Endodermal cell (in vitro differentiated cells): ENCODE measurements at regions not wholly inside any gene's neighbourhood (a gene's known extent, or its start where the extent isn't known, plus 50 kb on each side); places are given as distances from the start of the nearest gene placed in this dataset.

Experiments used
- DNase-seq: peaks from one replicate; pipeline ENCODE4 v3.0.0-alpha.2; 2017
- H3K27ac ChIP-seq: 2 replicates; pipeline ENCODE4 v1.5.1; 2013; ENCODE audit warnings: mild to moderate bottlenecking, low read depth, low read length, moderate library complexity
- H3K27me3 ChIP-seq: 2 replicates; pipeline ENCODE4 v1.6.1; 2013; ENCODE audit warnings: mild to moderate bottlenecking, low read length, moderate library complexity; ENCODE audit not compliant: insufficient read depth, control insufficient read depth, poor library complexity, severe bottlenecking
- H3K36me3 ChIP-seq: 2 replicates; pipeline ENCODE4 v1.7.0; 2013; ENCODE audit warnings: mild to moderate bottlenecking, low read length, moderate library complexity; ENCODE audit not compliant: control insufficient read depth, insufficient read depth
- H3K4me1 ChIP-seq: one replicate; pipeline ENCODE4 v1.7.0; 2013; ENCODE audit warnings: low read length; ENCODE audit not compliant: control insufficient read depth, insufficient read depth
- H3K4me3 ChIP-seq: 2 replicates; pipeline ENCODE4 v1.5.1; 2013; ENCODE audit warnings: mild to moderate bottlenecking, low read length, moderate library complexity
- H3K9ac ChIP-seq: 2 replicates; pipeline ENCODE4 v1.6.1; 2013; ENCODE audit warnings: mild to moderate bottlenecking, low read length, moderate library complexity; ENCODE audit not compliant: poor library complexity, severe bottlenecking; ENCODE audit errors: extremely low read depth
- H3K9me3 ChIP-seq: 2 replicates; pipeline ENCODE4 v1.6.1; 2013; ENCODE audit warnings: mild to moderate bottlenecking, low read length, moderate library complexity; ENCODE audit not compliant: control insufficient read depth
- H3K27ac Mint-ChIP-seq: 2 replicates; pipeline ENCODE4 v1.8.0; 2020; ENCODE audit warnings: mixed read lengths
- H3K27me3 Mint-ChIP-seq: 2 replicates; pipeline ENCODE4 v1.8.0; 2021; ENCODE audit warnings: mild to moderate bottlenecking, mixed read lengths; ENCODE audit not compliant: insufficient read depth
- H3K36me3 Mint-ChIP-seq: 2 replicates; pipeline ENCODE4 v1.8.0; 2020; ENCODE audit warnings: low read depth, mixed read lengths
- H3K4me1 Mint-ChIP-seq: 2 replicates; pipeline ENCODE4 v1.8.0; 2020; ENCODE audit warnings: mixed read lengths
- H3K4me3 Mint-ChIP-seq: 2 replicates; pipeline ENCODE4 v1.8.0; 2020; ENCODE audit warnings: mild to moderate bottlenecking, moderate library complexity, mixed read lengths
- H3K9me3 Mint-ChIP-seq: 2 replicates; pipeline ENCODE4 v1.8.0; 2020; ENCODE audit warnings: mild to moderate bottlenecking, mixed read lengths
- WGBS, 2 experiments: methylation state at CpG; one replicate each; pipeline versions ENCODE4 v1.1.5 to v1.1.7; 2013; ENCODE audit warnings: missing lambda C conversion rate in 2 of 2, mixed read lengths in 1 of 2; ENCODE audit not compliant: insufficient coverage in 1 of 2, insufficient read length in 1 of 2; 5-methylcytosine and 5-hydroxymethylcytosine counted together
- TF ChIP-seq, protein P1 (sequence below): fragments of 200-600 bp; sonication (generic); conservative IDR thresholded peaks from 2 replicates; pipeline ENCODE4 v1.5.0; 2021; ENCODE audit warnings: antibody characterized with exemption, mild to moderate bottlenecking

DNA sequence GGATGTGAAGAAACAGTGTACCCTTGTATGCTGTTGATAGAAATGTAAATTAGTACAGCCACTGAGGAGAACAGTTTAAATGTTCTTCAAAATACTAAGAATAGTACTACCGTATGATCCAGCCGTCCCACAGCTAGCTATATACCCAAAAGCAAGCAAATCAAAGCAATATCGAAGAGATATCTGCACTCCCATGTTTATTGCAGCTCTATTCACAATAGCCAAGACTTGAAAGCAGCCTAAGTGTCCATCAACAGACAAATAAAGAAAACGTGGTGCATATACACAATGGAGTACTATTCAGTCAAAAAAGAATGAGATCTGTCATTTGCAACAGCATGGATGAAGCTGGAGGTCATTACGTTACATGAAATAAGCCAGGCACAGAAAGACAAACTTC is 88.5 kb upstream of the SLC38A4 start:
- TF ChIP-seq, protein P1, sequence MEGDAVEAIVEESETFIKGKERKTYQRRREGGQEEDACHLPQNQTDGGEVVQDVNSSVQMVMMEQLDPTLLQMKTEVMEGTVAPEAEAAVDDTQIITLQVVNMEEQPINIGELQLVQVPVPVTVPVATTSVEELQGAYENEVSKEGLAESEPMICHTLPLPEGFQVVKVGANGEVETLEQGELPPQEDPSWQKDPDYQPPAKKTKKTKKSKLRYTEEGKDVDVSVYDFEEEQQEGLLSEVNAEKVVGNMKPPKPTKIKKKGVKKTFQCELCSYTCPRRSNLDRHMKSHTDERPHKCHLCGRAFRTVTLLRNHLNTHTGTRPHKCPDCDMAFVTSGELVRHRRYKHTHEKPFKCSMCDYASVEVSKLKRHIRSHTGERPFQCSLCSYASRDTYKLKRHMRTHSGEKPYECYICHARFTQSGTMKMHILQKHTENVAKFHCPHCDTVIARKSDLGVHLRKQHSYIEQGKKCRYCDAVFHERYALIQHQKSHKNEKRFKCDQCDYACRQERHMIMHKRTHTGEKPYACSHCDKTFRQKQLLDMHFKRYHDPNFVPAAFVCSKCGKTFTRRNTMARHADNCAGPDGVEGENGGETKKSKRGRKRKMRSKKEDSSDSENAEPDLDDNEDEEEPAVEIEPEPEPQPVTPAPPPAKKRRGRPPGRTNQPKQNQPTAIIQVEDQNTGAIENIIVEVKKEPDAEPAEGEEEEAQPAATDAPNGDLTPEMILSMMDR = no peak
- no peaks in the 10 kb centered on the region for H3K4me1 ChIP-seq
- H3K4me1 Mint-ChIP-seq = no peaks in the 10 kb centered on the region
- H3K27ac ChIP-seq = no peak overlapping the region
- H3K4me3 Mint-ChIP-seq = no peak overlapping the region
- no peak overlapping the region for H3K9ac ChIP-seq
- no peaks in the 10 kb centered on the region for H3K9me3 ChIP-seq
- no peaks in the 10 kb centered on the region for H3K27me3 Mint-ChIP-seq
- no peak overlapping the region for H3K4me3 ChIP-seq
- DNase-seq = no peak
- no peaks in the 10 kb centered on the region for H3K36me3 ChIP-seq
- WGBS, 2 experiments = 78 to 88% methylated on average over 3 to 5 of the region's 5 CpGs
- H3K9me3 Mint-ChIP-seq = peaks cover 3% of the 10 kb centered on the region
- H3K36me3 Mint-ChIP-seq = no peaks in the 10 kb centered on the region
- no peaks in the 10 kb centered on the region for H3K27me3 ChIP-seq
- H3K27ac Mint-ChIP-seq = no peak overlapping the region

DNA sequence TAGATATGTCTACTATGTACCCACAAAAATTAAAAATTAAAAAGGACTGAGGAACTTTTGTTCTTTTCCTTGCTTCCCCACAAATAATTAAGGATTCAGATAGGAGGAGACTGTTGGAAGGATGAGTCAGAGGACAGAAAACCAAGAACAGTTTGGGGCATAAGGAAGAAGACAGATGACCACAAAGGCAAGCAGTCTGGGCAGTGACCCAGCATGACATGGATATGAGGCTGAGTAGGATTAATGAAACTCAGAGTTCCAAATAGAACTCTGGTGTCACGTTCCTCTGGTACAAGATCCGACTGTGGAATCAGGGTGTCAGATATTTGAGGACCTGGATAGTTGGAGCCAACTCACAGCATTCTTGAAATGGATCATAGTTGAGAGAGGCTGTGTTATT is 89.3 kb upstream of the SLC38A4 start:
- Histone ChIP-seq H3K4me1 (no peaks in the 10 kb centered on the region), H3K27me3 (no peaks in the 10 kb centered on the region), H3K9me3 (no peaks in the 10 kb centered on the region), H3K27ac (no peak overlapping the region), H3K9ac (no peak overlapping the region), H3K4me3 (no peak overlapping the region), H3K36me3 (no peaks in the 10 kb centered on the region)
- H3K4me3 Mint-ChIP-seq = no peak overlapping the region
- no peak for DNase-seq
- WGBS, 2 experiments = 63 to 82% methylated on average over 1 to 2 of the region's 2 CpGs
- H3K9me3 Mint-ChIP-seq = peaks cover 3% of the 10 kb centered on the region
- no peaks in the 10 kb centered on the region for H3K4me1 Mint-ChIP-seq
- H3K27ac Mint-ChIP-seq = no peak overlapping the region
- no peaks in the 10 kb centered on the region for H3K36me3 Mint-ChIP-seq
- H3K27me3 Mint-ChIP-seq = no peaks in the 10 kb centered on the region
- TF ChIP-seq, protein P1 = no peak

DNA sequence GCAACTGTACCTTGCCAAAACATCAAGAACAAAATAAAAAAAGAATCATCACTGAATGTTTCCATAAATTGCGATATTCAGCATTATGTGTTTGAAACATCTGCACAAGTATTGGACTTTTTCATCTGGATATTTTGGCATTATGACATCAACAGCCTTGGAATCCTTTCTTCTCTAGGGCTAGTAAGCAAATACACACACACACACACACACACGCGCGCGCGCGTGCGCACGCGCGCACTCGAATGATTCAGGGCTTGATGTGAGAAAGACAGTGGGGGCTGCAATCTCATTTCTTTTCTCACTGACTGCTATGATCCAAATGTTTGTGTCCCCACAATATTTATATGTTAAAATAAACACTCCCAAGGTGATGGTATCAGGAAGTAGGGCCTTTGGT is 90.0 kb upstream of the SLC38A4 start:
- Histone ChIP-seq H3K4me3 (no peak overlapping the region), H3K9me3 (no peaks in the 10 kb centered on the region), H3K9ac (no peak overlapping the region), H3K27me3 (no peaks in the 10 kb centered on the region), H3K27ac (no peak overlapping the region), H3K4me1 (no peaks in the 10 kb centered on the region), H3K36me3 (no peaks in the 10 kb centered on the region)
- TF ChIP-seq, protein P1 = no peak
- H3K4me3 Mint-ChIP-seq = no peak overlapping the region
- no peak overlapping the region for H3K27ac Mint-ChIP-seq
- no peaks in the 10 kb centered on the region for H3K4me1 Mint-ChIP-seq
- DNase-seq = no peak
- no peaks in the 10 kb centered on the region for H3K36me3 Mint-ChIP-seq
- 88 to 96% methylated on average over 1 to 5 of the region's 12 CpGs for WGBS, 2 experiments
- H3K9me3 Mint-ChIP-seq = peaks cover 3% of the 10 kb centered on the region
- no peaks in the 10 kb centered on the region for H3K27me3 Mint-ChIP-seq
